Ovary (tissue), 3 donors: ENCODE measurements at regions not wholly inside any gene's neighbourhood (a gene's known extent, or its start where the extent isn't known, plus 50 kb on each side); places are given as distances from the start of the nearest gene placed in this dataset.

Experiments used
- CTCF ChIP-seq, 3 donors: fragments of 450-650 bp in 2 of 3; fragments of 200-600 bp in 1 of 3; IDR thresholded peaks; one replicate each; pipeline versions ENCODE4 v1.5.1 to v1.8.0; 2016 to 2022; ENCODE audit warnings: antibody characterized with exemption in 3 of 3, mild to moderate bottlenecking in 1 of 3
- EP300 ChIP-seq: sonication (generic); formaldehyde crosslinking; IDR thresholded peaks from one replicate; pipeline ENCODE4 v1.6.1; 2017; ENCODE audit warnings: antibody characterized with exemption
- donor health status: DM: no; HTN: no; CAD: no.

GRCh38 chr5:108602830-108603229 lies 144.9 kb upstream of the FER start:
- TF ChIP-seq CTCF (IDR thresholded peaks at IDR 0.05): no peak
- no peak for TF ChIP-seq EP300
